Body of pancreas (tissue), 4 donors: ENCODE measurements at regions not wholly inside any gene's neighbourhood (a gene's known extent, or its start where the extent isn't known, plus 50 kb on each side); places are given as distances from the start of the nearest gene placed in this dataset.

Experiments used
- CTCF ChIP-seq, 7 experiments: fragments of 450-650 bp in 4 of 7; fragments of 200-600 bp in 3 of 7; sonication (generic) in 3 of 7; IDR thresholded peaks; one replicate each; pipeline ENCODE4 v1.5.1; 2016 to 2019; ENCODE audit warnings: antibody characterized with exemption in 7 of 7
- POLR2A ChIP-seq, 3 donors: fragments of 450-650 bp; IDR thresholded peaks; one replicate each; pipeline ENCODE4 v1.6.1; 2016; ENCODE audit warnings: antibody characterized with exemption in 3 of 3, mild to moderate bottlenecking in 2 of 3

GRCh38 chr2:191497822-191498221 lies 180.1 kb upstream of the NABP1 start:
- TF ChIP-seq CTCF (IDR thresholded peaks at IDR 0.05) (no peak), POLR2A (IDR thresholded peaks at IDR 0.05) (no peak)
